ENCODE measurements at regions not wholly inside any gene's neighbourhood (a gene's known extent, or its start where the extent isn't known, plus 50 kb on each side); places are given as distances from the start of the nearest gene placed in this dataset.

DNA sequence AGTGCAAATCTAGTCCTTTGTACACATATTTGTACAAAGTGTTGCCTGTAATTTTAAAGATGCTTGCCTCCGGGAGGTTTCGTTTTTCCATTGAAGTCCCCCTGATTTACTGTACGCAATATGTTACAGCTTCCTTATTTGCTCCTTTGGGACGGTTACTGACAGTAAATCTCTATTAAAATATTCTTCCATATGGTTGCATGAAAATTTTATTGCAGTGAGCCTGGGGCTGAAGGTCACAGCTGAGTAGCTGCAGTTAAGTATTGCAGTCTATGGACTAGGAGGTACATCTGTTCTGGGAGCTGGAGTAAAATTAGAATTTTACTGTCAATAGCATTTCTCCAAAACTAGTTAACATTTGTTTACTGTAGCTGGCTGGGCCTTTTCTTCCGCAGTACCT lies 119.2 kb downstream of the ETAA1 start:
- H4K20me1 ChIP-seq (ENCODE audit: insufficient read depth, low read length), result no peaks in the 10 kb centered on the region
- H3K79me2 ChIP-seq (ENCODE audit: insufficient read depth, low read length), result no peaks in the 10 kb centered on the region
- Mint-ChIP-seq H3K4me3 (no peak overlapping the region), H3K9me3 (peaks cover 0 to 12% (median 7%) of the 10 kb centered on the region in 7 donors), H3K4me1 (no peaks in the 10 kb centered on the region), H3K27ac (no peak overlapping the region), H3K27me3 (ENCODE audit: low read depth in 3 of 3) (peaks cover 0 to 3% (median 0%) of the 10 kb centered on the region in 3 donors), H3K36me3 (no peaks in the 10 kb centered on the region)
- no peak overlapping the region for H2AFZ ChIP-seq (ENCODE audit: insufficient read depth, low read depth, low read length, poor library complexity, severe bottlenecking)
- no peaks in the 10 kb centered on the region for H3K4me1 ChIP-seq (ENCODE audit: control insufficient read depth in 1 of 2, insufficient read depth in 2 of 2, low read length in 2 of 2)
- no peak overlapping the region for H3K4me3 ChIP-seq (replicated peaks in 1 of 3; ENCODE audit: low read depth in 2 of 3, low read length in 3 of 3)
- DNase-seq, result no peak
- no peak overlapping the region for H3K27ac ChIP-seq (ENCODE audit: low read depth in 1 of 2, low read length in 2 of 2)
- peaks cover 0 to 3% of the 10 kb centered on the region in 2 donors for H3K9me3 ChIP-seq (replicated peaks in 1 of 2; ENCODE audit: control insufficient read depth in 1 of 2, insufficient read depth in 1 of 2, low read length in 2 of 2)
- H3K27me3 ChIP-seq (ENCODE audit: control insufficient read depth in 2 of 2, insufficient read depth in 2 of 2, low read length in 2 of 2), result no peaks in the 10 kb centered on the region
- H3K4me2 ChIP-seq (replicated peaks; ENCODE audit: extremely low read depth, low read length, poor library complexity, severe bottlenecking), result no peak overlapping the region
- WGBS (ENCODE audit: insufficient coverage), result no CpG with 5 or more reads among the region's 5 CpGs
- TF ChIP-seq, protein P1, sequence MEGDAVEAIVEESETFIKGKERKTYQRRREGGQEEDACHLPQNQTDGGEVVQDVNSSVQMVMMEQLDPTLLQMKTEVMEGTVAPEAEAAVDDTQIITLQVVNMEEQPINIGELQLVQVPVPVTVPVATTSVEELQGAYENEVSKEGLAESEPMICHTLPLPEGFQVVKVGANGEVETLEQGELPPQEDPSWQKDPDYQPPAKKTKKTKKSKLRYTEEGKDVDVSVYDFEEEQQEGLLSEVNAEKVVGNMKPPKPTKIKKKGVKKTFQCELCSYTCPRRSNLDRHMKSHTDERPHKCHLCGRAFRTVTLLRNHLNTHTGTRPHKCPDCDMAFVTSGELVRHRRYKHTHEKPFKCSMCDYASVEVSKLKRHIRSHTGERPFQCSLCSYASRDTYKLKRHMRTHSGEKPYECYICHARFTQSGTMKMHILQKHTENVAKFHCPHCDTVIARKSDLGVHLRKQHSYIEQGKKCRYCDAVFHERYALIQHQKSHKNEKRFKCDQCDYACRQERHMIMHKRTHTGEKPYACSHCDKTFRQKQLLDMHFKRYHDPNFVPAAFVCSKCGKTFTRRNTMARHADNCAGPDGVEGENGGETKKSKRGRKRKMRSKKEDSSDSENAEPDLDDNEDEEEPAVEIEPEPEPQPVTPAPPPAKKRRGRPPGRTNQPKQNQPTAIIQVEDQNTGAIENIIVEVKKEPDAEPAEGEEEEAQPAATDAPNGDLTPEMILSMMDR (IDR thresholded peaks at IDR 0.05), result no peak
- H3K36me3 ChIP-seq (replicated peaks in 1 of 2; ENCODE audit: control insufficient read depth in 1 of 2, insufficient read depth in 2 of 2, low read length in 2 of 2), result no peaks in the 10 kb centered on the region
- intact Hi-C loops (cut with micrococcal nuclease), result no loop called here
- H3K9ac ChIP-seq (ENCODE audit: insufficient read depth, low read length, poor library complexity, severe bottlenecking), result no peak overlapping the region

GRCh38 chr2:67516899-67517530 lies 119.9 kb downstream of the ETAA1 start:
- Histone ChIP-seq H3K4me1 (ENCODE audit: control insufficient read depth in 1 of 2, insufficient read depth in 2 of 2, low read length in 2 of 2) (no peaks in the 10 kb centered on the region), H3K9ac (ENCODE audit: insufficient read depth, low read length, poor library complexity, severe bottlenecking) (no peak overlapping the region), H4K20me1 (ENCODE audit: insufficient read depth, low read length) (no peaks in the 10 kb centered on the region), H3K79me2 (ENCODE audit: insufficient read depth, low read length) (no peaks in the 10 kb centered on the region), H3K36me3 (replicated peaks in 1 of 2; ENCODE audit: control insufficient read depth in 1 of 2, insufficient read depth in 2 of 2, low read length in 2 of 2) (no peaks in the 10 kb centered on the region), H3K4me2 (replicated peaks; ENCODE audit: extremely low read depth, low read length, poor library complexity, severe bottlenecking) (no peak overlapping the region), H3K4me3 (replicated peaks in 1 of 3; ENCODE audit: low read depth in 2 of 3, low read length in 3 of 3) (no peak overlapping the region), H3K27me3 (ENCODE audit: control insufficient read depth in 2 of 2, insufficient read depth in 2 of 2, low read length in 2 of 2) (no peaks in the 10 kb centered on the region), H3K27ac (ENCODE audit: low read depth in 1 of 2, low read length in 2 of 2) (no peak overlapping the region), H3K9me3 (replicated peaks in 1 of 2; ENCODE audit: control insufficient read depth in 1 of 2, insufficient read depth in 1 of 2, low read length in 2 of 2) (peaks cover 0 to 3% of the 10 kb centered on the region in 2 donors), H2AFZ (ENCODE audit: insufficient read depth, low read depth, low read length, poor library complexity, severe bottlenecking) (no peak overlapping the region)
- H3K4me1 Mint-ChIP-seq, result no peaks in the 10 kb centered on the region
- intact Hi-C loops (cut with micrococcal nuclease), result no loop called here
- H3K27me3 Mint-ChIP-seq (ENCODE audit: low read depth in 3 of 3), result peaks cover 0 to 3% (median 0%) of the 10 kb centered on the region in 3 donors
- no peaks in the 10 kb centered on the region for H3K36me3 Mint-ChIP-seq
- TF ChIP-seq, protein P1 (IDR thresholded peaks at IDR 0.05), result no peak
- peak overlapping the region in 1 of 7 donors; percentile 32 for H3K27ac Mint-ChIP-seq
- peaks cover 0 to 12% (median 7%) of the 10 kb centered on the region in 7 donors for H3K9me3 Mint-ChIP-seq
- no peak overlapping the region for H3K4me3 Mint-ChIP-seq
- DNase-seq, result no peak
- WGBS (ENCODE audit: insufficient coverage), result 83% methylated on average over 1 of the region's 2 CpGs
